C4-2B (cell line): ENCODE measurements at regions not wholly inside any gene's neighbourhood (a gene's known extent, or its start where the extent isn't known, plus 50 kb on each side); places are given as distances from the start of the nearest gene placed in this dataset.

Experiments
- H3K27ac ChIP-seq: fragments of 450-650 bp; 2 replicates; pipeline ENCODE4 v1.5.1; 2017
- CTCF ChIP-seq: fragments of 450-650 bp; conservative IDR thresholded peaks from 2 replicates; pipeline ENCODE4 v1.5.1; 2017; ENCODE audit warnings: mild to moderate bottlenecking
- ZFX ChIP-seq: fragments of 450-650 bp; IDR thresholded peaks from 2 replicates; pipeline ENCODE4 v1.6.1; 2017

- H3K27ac ChIP-seq = no peak overlapping the region
- TF ChIP-seq ZFX = no peak
- TF ChIP-seq CTCF = peak; percentile 12; the same call in 1 of the 2 replicates
These were observed 440.8 kb downstream of the RNF144A start for GRCh38 chr2:7357993-7358392.

- H3K27ac ChIP-seq = no peak overlapping the region
- TF ChIP-seq CTCF (no peak), ZFX (no peak)
These were observed 441.7 kb downstream of the RNF144A start for GRCh38 chr2:7358865-7359447.

GRCh38 chr2:7363906-7364305 lies 446.7 kb downstream of the RNF144A start:
- no peak overlapping the region for H3K27ac ChIP-seq
- peak; percentile 32 for TF ChIP-seq CTCF
- TF ChIP-seq ZFX = no peak

- H3K27ac ChIP-seq = no peak overlapping the region
- TF ChIP-seq ZFX = no peak
- TF ChIP-seq CTCF = no peak
These were observed 451.0 kb downstream of the RNF144A start for GRCh38 chr2:7368211-7368610.

GRCh38 chr2:7373156-7373555 lies 455.9 kb downstream of the RNF144A start:
- TF ChIP-seq ZFX (no peak), CTCF (no peak)
- no peak overlapping the region for H3K27ac ChIP-seq

GRCh38 chr2:7375901-7376300 lies 458.7 kb downstream of the RNF144A start:
- H3K27ac ChIP-seq = no peak overlapping the region
- no peak for TF ChIP-seq CTCF
- TF ChIP-seq ZFX = no peak

- TF ChIP-seq ZFX = no peak
- no peak; the same call in 1 of the 2 replicates for TF ChIP-seq CTCF
- no peak overlapping the region for H3K27ac ChIP-seq
These were observed 460.8 kb downstream of the RNF144A start for GRCh38 chr2:7377916-7378569.
